ENCODE measurements at regions not wholly inside any gene's neighbourhood (a gene's known extent, or its start where the extent isn't known, plus 50 kb on each side); places are given as distances from the start of the nearest gene placed in this dataset.
"Not testable (repeated sequence)": the region's sequence is repeated elsewhere in the genome, so short reads cannot be mapped to it uniquely, and the experiment has no call there.

- DNase-seq (ENCODE audit: low spot score), result not testable (repeated sequence)
Measured at GRCh38 chr16:31975826-31976419, 102.3 kb downstream of the ZNF267 start.

- DNase-seq (ENCODE audit: low spot score), result not testable (repeated sequence)
Measured at GRCh38 chr16:31978463-31978862, 104.9 kb downstream of the ZNF267 start.

DNA sequence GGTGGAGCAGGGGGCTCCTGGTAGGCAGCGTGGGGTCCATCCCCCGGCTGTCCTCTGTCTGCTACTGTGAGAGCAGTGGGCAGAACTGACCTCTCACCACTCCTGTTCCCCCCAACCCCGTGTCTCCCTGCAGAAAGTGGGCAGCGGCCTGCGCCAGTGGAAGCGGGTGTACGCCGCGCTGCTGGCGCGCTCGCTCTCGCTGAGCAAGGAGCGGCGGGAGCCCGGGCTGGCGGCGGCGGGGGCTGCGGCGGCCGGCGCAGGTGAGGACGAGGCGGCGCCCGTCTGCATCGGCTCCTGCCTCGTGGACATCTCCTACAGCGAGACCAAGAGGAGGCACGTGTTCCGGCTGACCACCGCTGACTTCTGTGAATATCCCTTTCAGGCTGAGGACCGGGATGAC, 108.1 kb downstream of the ZNF267 start:
- DNase-seq (ENCODE audit: low spot score), result not testable (repeated sequence)

DNA sequence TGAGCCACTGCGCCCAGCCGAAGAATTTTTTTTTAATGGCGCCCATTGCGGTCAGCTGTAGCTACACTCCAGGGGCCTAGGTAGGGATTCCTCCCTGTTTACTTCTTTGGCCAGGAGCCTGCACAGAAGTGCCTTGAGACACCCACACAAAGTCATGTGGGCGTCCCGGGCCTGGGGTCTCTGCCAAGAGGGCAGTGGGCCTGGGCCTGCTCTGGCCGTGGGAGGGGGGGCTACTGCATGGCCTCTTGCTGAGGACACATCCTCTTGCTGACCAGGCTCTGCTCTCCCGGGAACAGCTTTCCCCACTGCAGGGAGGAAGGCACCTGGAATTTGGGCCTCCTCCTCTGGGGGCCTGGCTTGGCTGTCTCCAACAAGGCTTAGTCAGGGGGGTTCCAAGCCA, 109.4 kb downstream of the ZNF267 start:
- not testable (repeated sequence) for DNase-seq (ENCODE audit: low spot score)

DNA sequence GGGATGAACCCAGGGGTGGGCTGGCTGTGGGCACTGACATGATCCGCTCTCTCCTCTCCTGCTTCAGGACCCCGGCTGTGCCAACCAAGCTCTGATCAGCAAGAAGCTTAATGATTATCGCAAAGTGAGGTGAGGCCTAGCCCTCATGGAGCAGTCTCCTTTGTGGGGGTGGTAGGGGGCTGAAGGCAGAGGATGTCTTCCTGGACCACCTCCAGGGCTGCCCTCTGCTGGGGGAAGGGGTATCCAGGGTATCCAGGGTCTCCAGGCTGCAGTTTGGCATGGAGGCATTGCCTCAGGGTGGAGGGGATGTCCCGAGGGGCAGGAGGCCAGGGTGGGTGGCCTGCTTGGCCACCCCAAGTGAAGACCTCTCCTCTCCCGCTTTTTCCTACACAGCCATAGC, 110.1 kb downstream of the ZNF267 start:
- DNase-seq (ENCODE audit: low spot score), result not testable (repeated sequence)

GRCh38 chr16:31986895-31987294, 113.3 kb downstream of the ZNF267 start:
- not testable (repeated sequence) for DNase-seq (ENCODE audit: low spot score)

GRCh38 chr16:31988595-31989581, 115.3 kb downstream of the ZNF267 start:
- DNase-seq (ENCODE audit: low spot score), result not testable (repeated sequence)

GRCh38 chr16:31990261-31990660, 116.7 kb downstream of the ZNF267 start:
- DNase-seq (ENCODE audit: low spot score), result not testable (repeated sequence)

DNA sequence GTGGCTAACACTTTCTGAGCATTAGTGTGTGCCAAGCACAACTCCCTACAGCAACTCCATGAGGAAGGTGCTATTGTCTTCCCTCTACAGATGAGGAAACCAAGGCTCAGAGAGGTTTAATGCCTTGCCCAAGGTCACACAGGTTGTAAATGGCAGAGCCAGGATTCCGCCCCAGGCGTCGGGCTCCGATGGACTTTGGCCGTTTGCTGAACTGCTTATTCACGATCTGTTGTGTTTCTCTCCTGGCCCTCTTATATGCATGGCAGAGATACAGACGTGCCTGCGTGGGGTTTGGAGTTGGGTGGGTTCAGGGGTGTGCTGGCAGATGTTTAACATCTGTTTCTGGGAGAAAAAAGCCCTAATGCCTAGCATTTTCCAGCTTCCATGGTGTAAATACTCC, 117.4 kb downstream of the ZNF267 start:
- not testable (repeated sequence) for DNase-seq (ENCODE audit: low spot score)

DNA sequence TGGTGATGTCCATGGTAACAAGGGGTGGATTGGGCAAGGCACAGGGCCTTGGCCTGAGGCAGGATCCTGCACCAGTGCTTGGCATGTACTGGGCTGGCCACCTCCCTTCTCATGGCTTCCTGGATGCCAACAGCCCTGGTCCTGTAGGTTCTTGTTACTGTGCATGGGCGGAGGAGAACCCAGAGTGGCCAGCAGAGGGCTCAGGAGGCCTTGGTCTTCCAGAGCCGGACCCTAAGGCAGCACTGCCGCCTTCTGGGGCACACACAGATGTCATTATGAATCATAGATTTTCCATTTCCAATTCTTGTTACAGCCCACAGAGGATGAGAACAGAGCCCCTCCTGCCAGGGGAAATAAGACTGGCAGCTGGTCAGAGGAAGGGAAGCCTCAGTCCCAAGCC, 122.7 kb downstream of the ZNF267 start:
- not testable (repeated sequence) for DNase-seq (ENCODE audit: low spot score)

- DNase-seq (ENCODE audit: low spot score), result not testable (repeated sequence)
Measured at GRCh38 chr16:32002496-32002895, 128.9 kb downstream of the ZNF267 start.

DNA sequence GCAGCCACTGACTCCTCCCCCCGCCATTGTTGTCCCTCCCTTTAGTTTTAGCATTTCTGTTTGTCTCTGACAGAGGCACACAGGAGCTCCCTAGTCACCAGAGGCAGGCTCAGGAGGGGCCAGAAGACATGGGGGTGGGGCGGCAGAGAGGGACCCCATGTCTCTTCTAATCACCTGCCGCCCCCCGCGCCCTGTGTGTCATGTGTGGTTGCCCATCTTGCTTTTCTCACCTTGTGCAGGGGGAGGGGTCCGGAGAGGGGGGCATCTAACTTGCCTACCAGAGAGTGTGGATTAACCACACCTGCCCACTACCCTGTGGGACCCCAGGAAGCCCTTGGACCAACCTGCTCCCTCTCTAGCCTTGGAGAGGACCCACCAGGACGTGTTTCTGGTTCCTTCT, 130.2 kb downstream of the ZNF267 start:
- DNase-seq (ENCODE audit: low spot score), result not testable (repeated sequence)

- DNase-seq (ENCODE audit: low spot score), result not testable (repeated sequence)
Measured at GRCh38 chr16:32038783-32039496, 165.3 kb downstream of the ZNF267 start.

DNA sequence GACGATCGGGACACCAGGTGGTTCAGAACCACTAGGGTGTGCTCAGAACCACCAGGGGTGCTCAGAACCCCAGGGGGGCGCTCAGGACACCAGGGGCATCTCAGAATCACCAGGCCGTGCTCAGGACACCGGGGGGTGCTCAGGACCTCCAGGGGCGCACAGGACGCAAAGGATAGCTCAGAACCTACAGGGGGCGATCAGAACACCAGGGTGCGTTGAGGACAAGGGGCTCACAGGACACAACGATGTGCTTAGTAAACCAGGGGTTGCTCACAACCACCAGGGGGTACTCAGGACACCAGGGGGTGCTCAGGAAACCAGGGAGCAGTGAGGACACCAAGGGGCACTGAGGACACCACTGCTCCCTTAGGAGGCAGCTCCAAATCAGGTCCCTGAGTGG, 166.3 kb downstream of the ZNF267 start:
- DNase-seq (ENCODE audit: low spot score), result not testable (repeated sequence)

DNA sequence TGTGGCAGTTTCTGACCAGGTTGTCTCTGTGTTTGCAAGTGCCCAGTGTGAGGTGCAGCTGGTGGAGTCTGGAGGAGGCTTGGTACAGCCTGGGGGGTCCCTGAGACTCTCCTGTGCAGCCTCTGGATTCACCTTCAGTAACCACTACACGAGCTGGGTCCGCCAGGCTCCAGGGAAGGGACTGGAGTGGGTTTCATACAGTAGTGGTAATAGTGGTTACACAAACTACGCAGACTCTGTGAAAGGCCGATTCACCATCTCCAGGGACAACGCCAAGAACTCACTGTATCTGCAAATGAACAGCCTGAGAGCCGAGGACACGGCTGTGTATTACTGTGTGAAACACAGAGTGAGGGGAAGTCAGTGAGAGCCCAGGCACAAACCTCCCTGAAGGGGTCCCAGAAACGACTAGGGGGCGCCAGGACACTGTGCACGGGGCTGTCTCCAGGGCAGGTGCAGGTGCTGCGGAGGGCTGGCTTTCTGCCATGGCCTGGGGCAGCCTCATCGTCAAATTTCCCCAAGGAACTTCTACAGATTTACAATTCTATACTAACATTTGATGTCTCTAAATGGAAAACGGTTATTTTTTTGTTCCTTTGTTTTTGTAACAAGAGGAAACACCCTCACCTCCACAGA, 187.0 kb upstream of the TP53TG3D start:
- DNase-seq (ENCODE audit: low spot score), result peak; percentile 0

DNA sequence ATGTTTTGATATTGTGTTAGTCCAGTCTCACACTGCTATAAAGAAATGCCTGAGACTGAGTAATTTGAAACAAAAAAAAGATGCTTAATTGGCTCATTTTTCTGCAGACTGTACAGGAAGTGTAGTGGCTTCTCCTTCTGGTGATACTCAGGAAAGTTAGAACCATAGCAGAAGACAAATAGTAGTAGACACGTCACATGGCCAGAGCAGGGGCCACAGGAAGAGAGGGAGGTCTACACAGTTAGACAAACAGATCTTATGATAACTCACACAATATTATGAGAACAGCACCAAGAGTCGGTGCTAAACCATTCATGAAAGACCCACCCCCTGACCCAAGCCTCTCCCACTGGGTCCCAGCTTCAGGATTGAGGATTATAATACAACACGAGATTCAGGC, 181.5 kb upstream of the TP53TG3D start:
- not testable (repeated sequence) for DNase-seq (ENCODE audit: low spot score)

GRCh38 chr16:32083891-32084290, 169.2 kb upstream of the TP53TG3D start:
- DNase-seq (ENCODE audit: low spot score), result not testable (repeated sequence)

DNA sequence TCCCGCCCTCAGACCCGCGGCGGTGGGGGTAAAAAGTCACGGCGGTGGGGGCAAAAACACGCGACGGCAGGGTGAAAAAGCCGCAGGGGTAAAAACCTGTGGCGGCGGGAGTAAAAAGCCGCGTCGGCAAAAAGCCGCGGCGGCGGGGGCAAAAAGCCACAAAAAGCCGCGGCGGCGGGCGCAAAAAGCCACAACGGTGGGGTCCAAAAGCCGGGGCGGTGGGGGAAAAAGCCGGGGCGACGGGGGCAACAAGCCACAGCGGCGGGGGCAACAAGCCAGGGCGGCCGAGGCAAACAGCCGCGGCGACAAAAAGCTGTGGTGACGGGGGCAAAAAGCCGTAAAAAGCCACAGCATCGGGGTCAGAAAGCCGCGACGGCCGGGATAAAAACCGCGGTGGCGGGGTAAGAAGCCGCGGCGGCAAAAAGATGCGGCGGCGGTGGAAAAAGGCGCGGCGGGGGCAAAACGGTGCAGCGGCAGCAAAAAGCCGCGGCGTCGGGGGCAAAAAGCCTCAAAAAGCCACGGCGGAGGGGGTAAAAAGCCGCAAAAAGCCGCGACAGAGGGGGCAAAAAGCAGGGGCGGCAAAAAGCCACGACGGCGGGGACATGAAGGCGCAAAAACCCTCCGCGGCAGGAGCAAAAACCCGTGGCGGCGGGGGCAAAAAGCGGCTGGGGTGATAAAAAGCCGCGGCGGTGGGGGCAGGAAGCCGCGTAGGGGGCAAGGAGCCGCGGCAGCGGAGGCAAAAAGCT, 168.3 kb upstream of the TP53TG3D start:
- DNase-seq (ENCODE audit: low spot score), result not testable (repeated sequence)

DNA sequence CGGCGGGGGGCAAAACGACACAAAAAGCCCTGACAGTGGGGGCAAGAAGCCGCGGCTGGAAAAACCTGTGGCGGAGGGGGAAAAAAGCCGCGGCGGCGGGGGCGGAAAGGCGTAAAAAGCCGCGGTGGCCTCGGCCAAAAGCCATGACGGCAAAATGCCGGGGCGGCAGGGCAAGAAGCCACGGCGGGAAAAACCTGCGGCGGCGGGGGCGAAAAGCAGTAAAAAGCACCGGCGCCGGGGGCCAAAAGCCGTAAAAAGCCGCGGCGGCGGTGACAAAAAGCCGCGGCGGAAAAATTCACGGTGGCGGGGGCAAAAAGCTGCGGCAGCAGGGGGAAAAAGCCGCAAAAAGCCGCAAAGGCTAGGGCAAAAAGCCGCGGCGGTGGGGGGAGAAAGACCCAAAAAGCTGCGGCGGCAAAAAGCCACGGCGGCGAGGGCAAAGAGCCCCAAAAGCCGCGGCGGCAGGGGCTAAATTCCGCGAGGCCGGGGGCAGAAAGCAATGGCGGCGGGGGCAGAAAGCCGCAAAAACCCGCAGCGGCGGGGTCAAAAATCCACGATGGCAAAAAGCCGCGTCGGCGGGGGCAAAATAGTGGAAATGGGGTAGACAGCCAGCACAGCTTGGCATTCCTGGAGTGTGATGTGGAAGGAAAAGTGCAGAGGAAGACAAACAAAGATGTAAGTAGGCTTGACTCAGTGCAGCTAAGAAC, 167.5 kb upstream of the TP53TG3D start:
- not testable (repeated sequence) for DNase-seq (ENCODE audit: low spot score)

- not testable (repeated sequence) for DNase-seq (ENCODE audit: low spot score)
Measured at GRCh38 chr16:32115562-32115961, 137.5 kb upstream of the TP53TG3D start.

Data from HT-29 (cell line).